ENCODE measurements at regions not wholly inside any gene's neighbourhood (a gene's known extent, or its start where the extent isn't known, plus 50 kb on each side); places are given as distances from the start of the nearest gene placed in this dataset.

GRCh38 chr2:60070736-60071489, 482.5 kb downstream of the BCL11A start:
- TF ChIP-seq CTCF (IDR thresholded peaks at IDR 0.05; ENCODE audit: insufficient read depth, low read length, poor library complexity, severe bottlenecking) (no peak), EZH2phosphoT487 (conservative IDR thresholded peaks at IDR 0.05; ENCODE audit: low read length) (no peak)
